Caco-2 (cell line): ENCODE measurements at regions not wholly inside any gene's neighbourhood (a gene's known extent, or its start where the extent isn't known, plus 50 kb on each side); places are given as distances from the start of the nearest gene placed in this dataset.

Source experiments
- BruUV-seq: library from RNA; stranded (reverse); fragments of 400-500 nt; replicated peaks from 2 replicates; lab custom pipeline; 2021; lab: Mats Ljungman, UMichigan
- CTCF ChIA-PET: fragments of 300-600 bp; sonication (Branson Sonifier 250); formaldehyde crosslinking; loops from one replicate; lab custom pipeline; 2022; ENCODE audit warnings: antibody characterized with exemption; lab: Charles Lee
- POLR2A ChIA-PET: fragments of 300-600 bp; sonication (Branson Sonifier 250); formaldehyde crosslinking; loops from one replicate; lab custom pipeline; 2022; ENCODE audit warnings: antibody characterized with exemption; lab: Charles Lee
- DNase-seq, 2 experiments: peaks; one replicate each; pipeline versions ENCODE4 v3.0.0 to v3.0.0-alpha.2; 2020 to 2022
- H3K27me3 ChIP-seq: replicated peaks from 2 replicates; pipeline ENCODE4 v1.6.0; 2011; ENCODE audit warnings: low read length; ENCODE audit not compliant: control insufficient read depth, insufficient read depth
- H3K36me3 ChIP-seq: 2 replicates; pipeline ENCODE4 v1.5.1; 2011; ENCODE audit warnings: low read length; ENCODE audit not compliant: control insufficient read depth, insufficient read depth
- H3K4me1 ChIP-seq: fragments of 250-450 bp; sonication (Bioruptor Pico); 2 replicates; pipeline ENCODE4 v1.5.1; 2020; ENCODE audit warnings: mild to moderate bottlenecking
- H3K4me3 ChIP-seq: 2 replicates; pipeline ENCODE4 v1.5.1; 2011; ENCODE audit warnings: low read depth, mild to moderate bottlenecking, control low read depth, low read length
- H3K9me3 ChIP-seq: fragments of 250-450 bp; sonication (Bioruptor Pico); 2 replicates; pipeline ENCODE4 v1.5.1; 2020; ENCODE audit warnings: mild to moderate bottlenecking, moderate library complexity
- H3K27ac Mint-ChIP-seq: one replicate; pipeline ENCODE4 v1.8.0; 2022; ENCODE audit warnings: mixed read lengths; ENCODE audit not compliant: unreplicated experiment
- H3K27me3 Mint-ChIP-seq: one replicate; pipeline ENCODE4 v1.8.0; 2022; ENCODE audit warnings: mixed read lengths; ENCODE audit not compliant: insufficient read depth, unreplicated experiment
- H3K36me3 Mint-ChIP-seq: one replicate; pipeline ENCODE4 v1.8.0; 2022; ENCODE audit warnings: mild to moderate bottlenecking, mixed read lengths; ENCODE audit not compliant: insufficient read depth, unreplicated experiment
- H3K4me1 Mint-ChIP-seq: one replicate; pipeline ENCODE4 v1.8.0; 2022; ENCODE audit warnings: low read depth, mixed read lengths; ENCODE audit not compliant: unreplicated experiment
- H3K4me3 Mint-ChIP-seq: one replicate; pipeline ENCODE4 v1.8.0; 2022; ENCODE audit warnings: mild to moderate bottlenecking, moderate library complexity, mixed read lengths; ENCODE audit not compliant: unreplicated experiment
- H3K9me3 Mint-ChIP-seq: one replicate; pipeline ENCODE4 v1.8.0; 2022; ENCODE audit warnings: mixed read lengths; ENCODE audit not compliant: unreplicated experiment
- intact Hi-C: fragments of 100-400 bp; cut with micrococcal nuclease; formaldehyde crosslinking; loops from one replicate; pipeline ENCODE4 v1.10.0; 2022; ENCODE audit not compliant: unreplicated experiment
- TF ChIP-seq, protein P1 (sequence below), 2 experiments: fragments of 200-600 bp in 1 of 2; IDR thresholded peaks; 1 replicate in 1 of 2; 2 replicates in 1 of 2; pipeline versions ENCODE4 v1.5.1 to v1.8.0; 2011 to 2022; ENCODE audit warnings: antibody characterized with exemption in 1 of 2, control low read depth in 1 of 2, inconsistent platforms in 1 of 2, low read depth in 1 of 2, low read length in 1 of 2, mild to moderate bottlenecking in 1 of 2, moderate library complexity in 1 of 2; ENCODE audit not compliant: insufficient read depth in 1 of 2, severe bottlenecking in 1 of 2, unreplicated experiment in 1 of 2

DNA sequence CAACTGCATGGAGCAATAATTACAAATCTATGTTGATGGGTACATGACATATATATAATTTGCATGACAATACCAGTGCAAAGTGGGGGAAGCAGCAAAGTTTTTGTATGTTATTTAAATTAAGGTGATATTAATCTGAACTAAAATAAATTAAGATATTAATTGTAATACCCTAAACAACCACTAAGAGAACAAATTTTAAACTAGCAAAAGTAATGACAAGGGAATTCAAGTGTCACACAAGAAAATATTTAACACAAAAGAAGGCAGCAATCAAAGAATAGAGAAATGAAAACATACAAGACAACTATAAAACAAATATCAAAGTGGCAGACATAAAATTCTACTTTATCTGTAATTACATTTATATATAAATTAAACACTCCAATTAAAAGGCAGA lies 2003.4 kb downstream of the MAT2B start:
- no TSS peak for BruUV-seq
- Histone ChIP-seq H3K4me3 (no peak overlapping the region), H3K9me3 (peaks cover 17% of the 10 kb centered on the region), H3K36me3 (no peaks in the 10 kb centered on the region), H3K27me3 (no peaks in the 10 kb centered on the region), H3K4me1 (no peaks in the 10 kb centered on the region)
- CTCF ChIA-PET = no interaction called here
- TF ChIP-seq, protein P1, sequence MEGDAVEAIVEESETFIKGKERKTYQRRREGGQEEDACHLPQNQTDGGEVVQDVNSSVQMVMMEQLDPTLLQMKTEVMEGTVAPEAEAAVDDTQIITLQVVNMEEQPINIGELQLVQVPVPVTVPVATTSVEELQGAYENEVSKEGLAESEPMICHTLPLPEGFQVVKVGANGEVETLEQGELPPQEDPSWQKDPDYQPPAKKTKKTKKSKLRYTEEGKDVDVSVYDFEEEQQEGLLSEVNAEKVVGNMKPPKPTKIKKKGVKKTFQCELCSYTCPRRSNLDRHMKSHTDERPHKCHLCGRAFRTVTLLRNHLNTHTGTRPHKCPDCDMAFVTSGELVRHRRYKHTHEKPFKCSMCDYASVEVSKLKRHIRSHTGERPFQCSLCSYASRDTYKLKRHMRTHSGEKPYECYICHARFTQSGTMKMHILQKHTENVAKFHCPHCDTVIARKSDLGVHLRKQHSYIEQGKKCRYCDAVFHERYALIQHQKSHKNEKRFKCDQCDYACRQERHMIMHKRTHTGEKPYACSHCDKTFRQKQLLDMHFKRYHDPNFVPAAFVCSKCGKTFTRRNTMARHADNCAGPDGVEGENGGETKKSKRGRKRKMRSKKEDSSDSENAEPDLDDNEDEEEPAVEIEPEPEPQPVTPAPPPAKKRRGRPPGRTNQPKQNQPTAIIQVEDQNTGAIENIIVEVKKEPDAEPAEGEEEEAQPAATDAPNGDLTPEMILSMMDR (IDR thresholded peaks at IDR 0.05; ENCODE audit: insufficient read depth in 1 of 2, low read depth in 1 of 2, low read length in 1 of 2, severe bottlenecking in 1 of 2, unreplicated experiment in 1 of 2) = no peak
- DNase-seq = no peak
- Mint-ChIP-seq H3K27ac (no peak overlapping the region), H3K27me3 (no peaks in the 10 kb centered on the region), H3K4me3 (no peak overlapping the region), H3K4me1 (no peaks in the 10 kb centered on the region), H3K9me3 (peaks cover 14% of the 10 kb centered on the region), H3K36me3 (no peaks in the 10 kb centered on the region)
- POLR2A ChIA-PET = no interaction called here
- intact Hi-C loops = no loop called here

DNA sequence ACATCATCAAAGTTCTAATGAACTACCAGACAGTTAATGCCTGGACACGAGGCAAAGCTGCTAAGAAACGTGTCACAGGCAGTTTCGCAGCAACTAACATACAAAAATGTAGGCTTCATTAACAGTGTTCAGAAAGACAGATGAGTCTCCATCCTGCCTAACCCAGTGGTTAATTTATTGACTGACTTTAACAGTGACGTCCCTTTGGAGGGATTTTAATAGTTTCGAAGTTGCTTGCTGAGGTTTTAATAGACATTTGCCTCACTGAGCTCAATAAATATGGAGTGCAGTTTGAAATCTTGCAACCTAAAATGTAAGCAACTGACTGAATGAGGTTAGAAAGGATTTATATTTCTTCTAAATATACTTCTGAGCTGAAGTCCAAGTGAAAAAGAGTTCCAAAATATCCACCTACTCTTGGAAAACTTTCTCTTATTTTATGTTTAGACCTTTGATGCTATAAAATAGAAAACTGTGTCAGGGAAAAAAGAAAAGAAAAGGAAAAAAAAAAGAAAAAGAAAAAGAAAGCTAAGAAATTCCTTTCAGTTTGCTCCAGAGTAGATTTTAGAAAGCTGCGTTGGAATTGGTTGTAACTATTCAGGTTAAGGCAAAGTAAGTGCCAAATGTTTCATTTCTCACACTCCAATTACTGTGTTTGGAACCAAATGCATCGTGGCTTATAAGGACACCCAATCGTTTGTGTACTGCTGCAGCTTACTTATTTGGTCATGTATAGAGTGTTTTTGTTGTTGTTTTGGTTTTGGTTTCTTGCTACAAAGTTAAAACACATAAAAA lies 2016.6 kb downstream of the MAT2B start:
- DNase-seq = no peak
- Mint-ChIP-seq H3K36me3 (no peaks in the 10 kb centered on the region), H3K27me3 (no peaks in the 10 kb centered on the region), H3K4me3 (no peak overlapping the region), H3K9me3 (peaks cover 2% of the 10 kb centered on the region), H3K27ac (no peak overlapping the region), H3K4me1 (no peaks in the 10 kb centered on the region)
- Histone ChIP-seq H3K36me3 (no peaks in the 10 kb centered on the region), H3K9me3 (no peaks in the 10 kb centered on the region), H3K4me1 (peaks cover 3% of the 10 kb centered on the region; the same call in 1 of the 2 replicates), H3K4me3 (no peak overlapping the region), H3K27me3 (no peaks in the 10 kb centered on the region)
- BruUV-seq = no TSS peak
- CTCF ChIA-PET = no interaction called here
- intact Hi-C loops = no loop called here
- POLR2A ChIA-PET = no interaction called here
- TF ChIP-seq, protein P1 (IDR thresholded peaks at IDR 0.05; ENCODE audit: insufficient read depth in 1 of 2, low read depth in 1 of 2, low read length in 1 of 2, severe bottlenecking in 1 of 2, unreplicated experiment in 1 of 2) = no peak

DNA sequence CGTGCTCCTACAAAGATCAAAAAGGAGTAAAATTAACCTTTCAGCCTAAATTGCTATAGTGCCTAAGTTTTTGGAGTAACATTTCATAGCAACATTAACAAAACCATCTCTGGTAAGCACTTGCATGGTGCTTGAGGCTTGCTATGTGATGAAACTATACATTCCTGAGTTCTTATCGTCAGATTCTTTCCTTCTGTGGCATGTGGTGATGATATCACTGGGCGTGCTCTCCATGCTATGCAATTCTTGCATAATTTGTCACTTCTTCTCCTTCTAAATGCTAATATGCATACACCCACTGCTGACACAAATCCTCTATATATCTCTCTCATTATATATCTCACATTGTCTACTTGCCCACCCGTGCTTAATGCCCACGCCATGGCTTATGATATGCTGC lies 2019.9 kb downstream of the MAT2B start:
- Mint-ChIP-seq H3K36me3 (no peaks in the 10 kb centered on the region), H3K27me3 (no peaks in the 10 kb centered on the region), H3K4me1 (no peaks in the 10 kb centered on the region), H3K9me3 (peaks cover 28% of the 10 kb centered on the region), H3K27ac (no peak overlapping the region), H3K4me3 (no peak overlapping the region)
- Histone ChIP-seq H3K36me3 (no peaks in the 10 kb centered on the region), H3K4me3 (no peak overlapping the region), H3K4me1 (peaks cover 3% of the 10 kb centered on the region; the same call in 1 of the 2 replicates), H3K27me3 (no peaks in the 10 kb centered on the region), H3K9me3 (0 out of 2 replicates have a peak, but pooled peaks cover 4% of the 10 kb centered on the region)
- no peak for DNase-seq
- intact Hi-C loops = no loop called here
- BruUV-seq = no TSS peak
- ChIA-PET CTCF (no interaction called here), POLR2A (no interaction called here)
- TF ChIP-seq, protein P1 (IDR thresholded peaks at IDR 0.05; ENCODE audit: insufficient read depth in 1 of 2, low read depth in 1 of 2, low read length in 1 of 2, severe bottlenecking in 1 of 2, unreplicated experiment in 1 of 2) = no peak
